Stimulated activated CD8-positive, alpha-beta memory T cell treated with anti-CD3 and anti-CD28 coated beads, Interleukin-7, amount 100 ng/mL, for 48 hours (primary cell): ENCODE measurements at regions not wholly inside any gene's neighbourhood (a gene's known extent, or its start where the extent isn't known, plus 50 kb on each side); places are given as distances from the start of the nearest gene placed in this dataset.
A peak's percentile ranks its signal among the peaks of the same experiment; 100 is the strongest.

Experiments used
- DNase-seq, 2 donors: peaks; one replicate each; pipeline ENCODE4 v3.0.0-alpha.2; 2020; ENCODE audit warnings: low read depth in 1 of 2; ENCODE audit errors: extremely low read depth in 1 of 2

DNA sequence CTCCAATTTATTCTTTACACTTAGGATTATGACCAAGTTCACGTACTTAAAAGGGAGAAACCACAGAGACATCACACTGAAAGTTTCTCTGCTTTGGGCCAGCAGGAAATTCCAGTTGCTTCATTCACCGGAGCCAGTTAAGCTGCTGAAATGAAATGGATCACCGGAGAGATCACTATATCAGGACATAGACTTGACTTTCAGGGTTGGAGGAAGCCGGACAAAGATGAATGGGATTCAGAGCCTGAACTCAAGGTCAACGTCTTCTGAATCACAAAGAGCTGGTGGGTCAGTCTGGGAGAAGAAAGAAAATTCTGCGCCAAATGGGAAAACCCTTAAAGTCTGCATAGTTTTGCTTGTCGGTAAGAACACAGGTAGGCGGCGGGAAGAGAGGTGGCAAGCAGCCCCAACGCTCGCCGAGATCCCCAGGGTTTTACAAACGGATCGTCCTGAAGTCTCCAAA lies 81.9 kb upstream of the CCDC28A start:
- DNase-seq = no peak

DNA sequence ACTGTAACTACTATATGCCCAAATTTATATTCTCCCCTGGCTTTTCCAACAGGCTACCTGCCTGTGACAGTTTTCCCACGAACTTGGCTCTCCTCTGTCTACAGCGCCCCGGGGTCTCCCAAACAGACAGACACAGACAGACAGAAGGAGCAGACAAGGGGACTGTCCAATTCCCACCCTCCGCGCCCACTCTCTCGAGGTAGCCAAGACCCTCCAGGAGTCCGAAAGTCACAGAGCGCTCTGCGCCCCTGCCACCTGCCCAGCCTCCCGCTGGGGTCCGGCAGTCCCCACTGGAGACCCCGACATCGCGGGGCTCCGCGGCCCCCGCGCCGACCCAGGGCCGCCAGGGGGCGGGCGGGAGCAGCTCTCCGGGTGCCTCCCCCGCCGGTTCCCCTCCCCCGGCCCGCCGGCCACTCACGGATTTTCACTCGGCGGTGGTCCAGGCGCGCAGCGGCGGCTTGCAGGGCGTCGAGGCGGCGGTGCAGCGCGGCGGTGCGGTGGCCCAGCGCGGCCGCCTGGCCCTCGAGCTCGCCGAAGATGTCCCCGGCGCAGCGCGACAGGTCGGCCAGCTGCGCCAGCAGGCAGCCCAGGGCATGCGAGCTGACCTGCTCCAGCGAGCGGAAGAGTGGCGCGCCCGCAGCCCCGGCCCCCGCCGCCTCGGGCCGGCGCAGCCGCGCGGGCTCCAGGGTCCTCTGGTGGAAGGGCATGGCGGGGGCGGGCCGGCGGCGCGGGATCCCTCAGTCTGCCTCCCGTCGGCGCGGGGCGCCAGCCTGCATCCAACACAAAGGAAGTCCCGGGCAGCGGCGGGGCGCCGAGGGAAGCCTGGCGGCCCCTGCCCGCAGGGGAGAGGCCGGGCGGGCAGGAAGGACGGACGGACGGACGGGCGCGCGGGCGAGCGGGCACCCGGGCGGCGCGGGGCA lies 81.3 kb upstream of the CCDC28A start:
- peak; percentile 4 to 40 for DNase-seq

DNA sequence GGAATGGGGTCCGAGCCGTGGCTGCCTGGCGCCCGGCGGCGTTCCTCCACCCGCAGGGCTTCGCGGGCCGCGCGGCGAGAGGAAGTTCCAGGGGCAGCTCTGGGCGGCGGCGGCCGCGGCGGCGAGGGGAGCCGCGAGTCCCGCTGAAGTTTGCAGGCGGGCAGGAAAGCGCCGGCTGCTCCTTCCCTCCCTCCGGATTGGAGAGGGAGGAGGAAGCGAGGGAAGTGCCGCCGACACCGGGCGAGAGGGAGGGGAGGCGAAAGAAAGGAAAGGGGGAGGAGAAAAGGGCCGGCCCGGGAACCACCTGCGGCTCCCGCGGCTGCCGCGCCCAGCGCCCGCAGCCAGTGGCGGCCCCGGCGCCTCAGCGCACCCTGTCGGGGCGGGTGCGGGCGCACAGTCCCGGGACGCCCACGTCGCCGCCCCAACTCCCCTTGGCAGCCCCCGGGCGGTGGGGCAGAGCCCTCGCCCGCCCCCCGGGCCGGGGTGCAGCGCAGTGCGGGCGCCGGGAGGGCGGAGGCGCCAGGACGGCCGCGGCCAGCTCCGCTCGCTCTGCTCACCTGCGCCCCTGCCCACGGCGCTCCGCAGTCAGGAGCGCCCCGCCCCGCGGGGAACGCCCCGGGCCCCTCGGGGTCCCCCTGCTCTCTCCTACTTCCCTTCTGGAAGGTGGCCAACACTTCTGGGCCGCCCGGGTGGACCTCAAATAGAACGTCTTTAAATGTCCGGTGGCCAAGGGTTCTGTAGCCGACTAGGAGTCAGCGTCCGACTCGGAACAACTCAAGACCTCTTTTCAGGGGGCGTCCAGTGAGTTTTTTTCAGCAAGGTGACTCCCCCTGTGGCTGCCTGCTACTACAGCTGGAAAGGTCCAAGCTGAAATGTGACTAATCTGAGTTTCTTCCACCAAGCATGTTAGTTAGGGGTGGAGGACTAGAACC lies 80.3 kb upstream of the CCDC28A start:
- DNase-seq = peak; percentile 1

DNA sequence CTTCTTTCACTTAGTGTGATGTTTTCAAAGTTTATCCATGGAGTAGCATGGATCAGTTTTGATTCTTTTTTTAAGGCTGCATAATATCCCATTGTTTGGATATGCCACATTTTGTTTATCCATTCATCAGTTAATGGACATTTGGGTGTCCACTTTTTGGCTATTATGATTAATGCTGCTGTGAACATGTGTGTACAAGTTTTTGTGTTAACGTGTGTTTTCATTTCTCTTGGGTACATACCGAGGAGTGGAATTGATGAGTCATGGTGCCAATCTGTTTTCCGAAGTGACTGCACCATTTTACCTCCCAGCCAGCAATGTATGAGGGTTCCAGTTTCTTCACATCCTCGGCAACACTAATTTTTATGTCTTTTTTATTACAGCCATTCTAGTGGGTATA lies 78.4 kb upstream of the CCDC28A start:
- DNase-seq = no peak

DNA sequence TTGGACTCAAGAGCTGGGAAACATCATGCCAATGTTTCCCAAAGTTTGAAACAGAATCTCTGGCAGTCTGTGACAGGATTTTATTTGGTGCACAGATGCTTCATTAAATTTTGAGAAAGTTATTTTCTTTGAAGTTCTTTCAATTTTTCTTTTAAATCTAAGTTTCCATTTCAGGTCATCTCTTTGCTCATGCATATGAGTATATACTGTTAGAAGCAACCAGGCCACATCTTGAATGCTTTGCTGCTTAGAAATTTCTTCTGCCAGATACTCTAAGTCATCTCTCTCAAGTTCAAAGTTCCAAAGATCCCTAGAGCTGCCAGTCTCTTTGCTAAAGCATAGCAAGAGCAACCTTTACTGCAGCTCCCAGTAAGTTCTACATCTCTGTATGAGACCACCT lies 59.1 kb upstream of the CCDC28A start:
- DNase-seq = no peak

DNA sequence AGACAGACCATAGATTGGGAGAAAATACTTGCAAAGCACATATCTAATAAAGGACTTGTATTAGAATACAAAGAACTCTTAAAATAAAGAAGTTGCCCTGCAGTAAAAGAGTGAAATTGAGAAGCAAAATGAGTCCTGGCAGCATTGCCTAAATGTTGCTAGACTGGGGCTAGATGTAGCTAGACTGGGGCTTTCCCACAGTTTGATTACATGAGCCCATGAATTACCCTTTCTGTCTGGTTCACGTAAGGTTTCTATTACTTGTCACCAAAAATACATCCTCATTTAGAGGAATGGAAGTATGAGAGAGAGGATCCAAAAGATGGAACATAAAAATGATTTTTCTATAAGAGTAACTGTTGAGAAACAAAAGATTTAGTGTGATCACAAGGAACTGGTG lies 57.6 kb upstream of the CCDC28A start:
- DNase-seq = no peak

DNA sequence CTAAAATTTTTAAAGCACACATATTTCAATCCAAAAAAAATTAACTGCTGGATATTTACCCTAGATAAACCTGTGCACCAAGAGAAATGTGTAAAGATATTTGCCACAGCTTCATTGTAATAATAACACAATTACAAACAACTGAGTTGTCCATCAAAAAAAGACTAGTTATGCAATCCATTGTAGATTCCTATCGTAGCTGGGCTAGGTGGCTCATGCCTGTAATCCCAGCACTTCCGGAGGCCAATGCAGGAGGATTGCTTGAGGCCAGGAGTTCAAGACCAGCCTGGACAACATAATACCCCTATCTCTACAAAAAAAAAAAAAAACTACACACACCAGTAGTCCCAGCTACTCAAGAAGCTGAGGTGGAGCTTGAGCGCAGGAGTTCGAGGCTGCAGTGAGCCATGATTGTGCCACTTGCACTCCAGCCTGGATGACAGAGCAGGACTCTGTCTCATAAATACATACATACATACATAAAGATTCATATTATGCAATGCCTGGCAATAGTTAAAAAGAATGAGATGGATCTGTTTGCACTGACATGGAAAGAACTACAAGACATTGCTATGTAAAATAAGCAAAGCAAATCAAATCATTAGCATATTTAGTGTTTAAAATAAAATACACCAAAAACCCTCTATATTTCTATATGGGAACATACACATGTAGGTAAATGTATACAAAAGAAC lies 56.5 kb upstream of the CCDC28A start:
- DNase-seq = no peak

DNA sequence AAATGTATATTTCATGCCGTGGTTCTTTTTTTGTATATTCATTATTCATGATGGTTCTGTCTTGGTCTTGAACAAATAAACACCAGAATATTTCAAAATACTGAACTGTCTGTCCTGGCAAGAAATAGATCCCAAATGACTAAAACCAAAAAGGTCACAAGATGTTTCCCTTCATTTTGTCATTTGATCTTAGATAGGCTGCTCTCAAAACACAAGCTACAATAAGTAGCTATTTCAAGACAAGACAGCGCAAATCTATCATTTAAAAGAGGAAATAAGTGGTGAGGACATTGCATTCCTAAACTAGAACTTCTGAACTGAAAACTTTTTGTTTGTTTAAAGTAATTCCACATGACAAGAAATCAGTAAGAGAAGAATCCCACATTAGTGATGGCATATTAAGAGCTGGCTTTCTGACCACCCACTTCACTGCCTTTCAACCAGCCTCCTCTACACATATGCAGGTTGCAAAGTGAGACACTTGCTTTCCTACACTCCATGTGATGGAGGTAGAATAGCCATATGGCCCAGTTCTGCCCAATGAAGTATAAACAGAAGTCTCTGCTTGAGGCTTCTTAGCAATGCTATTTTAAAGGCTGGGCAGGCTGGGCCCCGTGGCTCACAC lies 54.4 kb upstream of the CCDC28A start:
- no peak for DNase-seq

DNA sequence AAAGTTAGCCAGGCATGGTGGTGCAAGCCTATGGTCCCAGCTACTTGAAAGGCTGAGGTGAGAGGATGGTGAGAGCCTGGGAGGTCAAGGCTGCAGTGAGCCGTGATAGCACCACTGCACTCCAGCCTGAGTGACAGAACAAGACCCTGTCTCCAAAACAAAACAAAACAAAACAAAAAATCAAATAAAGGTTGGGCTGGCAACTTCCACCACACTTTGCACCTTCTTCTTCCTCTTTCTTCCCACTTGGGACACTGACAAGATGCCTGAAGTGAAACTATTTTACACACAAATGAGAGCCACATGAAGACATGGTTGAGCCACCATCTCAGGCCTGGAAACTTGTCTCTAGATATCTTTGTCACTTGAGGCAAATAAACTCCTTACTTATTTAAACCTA lies 53.8 kb upstream of the CCDC28A start:
- no peak for DNase-seq

DNA sequence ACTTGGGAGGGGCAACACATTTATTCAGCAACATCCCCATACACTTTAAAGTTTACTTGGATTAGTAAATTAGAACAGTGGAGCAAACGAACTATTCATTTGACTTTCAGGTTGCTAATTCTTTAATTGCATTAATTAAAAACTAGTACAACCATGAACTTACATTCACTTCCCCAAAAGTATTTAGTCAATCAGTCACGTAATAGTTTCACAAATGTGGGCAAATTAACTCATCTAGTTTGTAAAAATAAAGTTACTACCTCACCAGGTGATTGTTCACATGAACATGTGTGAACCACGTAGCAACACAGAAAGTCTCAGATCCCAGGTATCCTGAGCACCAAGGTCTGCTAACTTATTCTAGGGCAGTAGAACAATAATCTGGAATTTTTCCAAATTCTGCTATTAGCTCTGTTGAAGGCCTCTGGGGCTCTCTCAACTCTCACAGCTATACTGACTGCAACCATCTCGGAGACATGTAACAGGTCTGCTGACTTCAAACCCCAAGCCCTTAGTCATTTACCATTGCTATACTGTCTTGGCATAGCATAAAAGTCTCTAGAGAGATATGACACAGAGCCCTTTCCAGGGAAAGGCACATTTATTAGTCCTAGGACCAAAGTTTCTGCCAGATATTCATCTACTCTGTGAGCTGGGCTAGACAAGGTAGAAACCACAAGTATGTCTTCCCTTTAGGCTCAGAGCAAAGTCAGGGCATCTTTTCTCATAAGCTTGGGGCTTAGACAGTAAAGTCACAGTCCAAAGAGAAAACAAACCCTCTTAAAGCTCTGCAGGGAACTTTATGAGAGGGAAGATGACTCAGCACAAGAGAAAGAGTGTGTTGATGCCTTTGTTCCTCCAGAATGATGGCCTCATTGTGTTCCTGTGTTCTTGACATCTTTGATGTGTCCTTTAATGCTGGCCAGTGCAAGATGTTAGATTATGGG lies 50.9 kb upstream of the CCDC28A start:
- no peak for DNase-seq
